B cell (primary cell): ENCODE measurements at regions not wholly inside any gene's neighbourhood (a gene's known extent, or its start where the extent isn't known, plus 50 kb on each side); places are given as distances from the start of the nearest gene placed in this dataset.

Experiments
- ATAC-seq: fragments of 200-7000 bp; cut with Tn5 transposase; one replicate; pipeline ENCODE4 v1.10.0; 2021; ENCODE audit warnings: low read depth, mild to moderate bottlenecking, moderate number of reproducible peaks, moderate library complexity
- CTCF ChIA-PET: fragments of 350-600 bp; sonication (Branson Sonifier 250); formaldehyde crosslinking; loops from one replicate; lab custom pipeline; 2021; ENCODE audit warnings: antibody characterized with exemption, inconsistent platforms; lab: Charles Lee
- POLR2A ChIA-PET: fragments of 350-600 bp; sonication (Branson Sonifier 250); formaldehyde crosslinking; loops from one replicate; lab custom pipeline; 2021; ENCODE audit warnings: antibody characterized with exemption; lab: Charles Lee
- DNase-seq: peaks from one replicate; pipeline ENCODE4 v3.0.0; 2013
- H2AFZ ChIP-seq: 2 replicates; pipeline ENCODE4 v1.6.1; 2012; ENCODE audit warnings: mild to moderate bottlenecking, low read depth, low read length; ENCODE audit not compliant: insufficient read depth, poor library complexity, severe bottlenecking
- H3K27ac ChIP-seq, 2 donors: 1 replicate in 1 of 2; 2 replicates in 1 of 2; pipeline ENCODE4 v1.5.1; 2012 to 2013; ENCODE audit warnings: low read length in 2 of 2, mild to moderate bottlenecking in 2 of 2, moderate library complexity in 1 of 2
- H3K27me3 ChIP-seq, 4 experiments: fragments of 200-600 bp in 1 of 4; sonication (generic) in 1 of 4; replicated peaks in 1 of 4; 1 replicate in 2 of 4; 2 replicates in 2 of 4; pipeline versions ENCODE4 v1.6.1 to v1.7.0; 2013 to 2016; ENCODE audit warnings: low read length in 3 of 4, mild to moderate bottlenecking in 2 of 4, mixed read lengths in 1 of 4, moderate library complexity in 1 of 4; ENCODE audit not compliant: insufficient read depth in 4 of 4, control insufficient read depth in 3 of 4; ENCODE audit errors: control extremely low read depth in 1 of 4
- H3K36me3 ChIP-seq, 2 experiments: replicated peaks in 1 of 2; 1 replicate in 1 of 2; 2 replicates in 1 of 2; pipeline versions ENCODE4 v1.6.1 to v1.7.1; 2013; ENCODE audit warnings: low read length in 1 of 2; ENCODE audit not compliant: insufficient read depth in 2 of 2, control insufficient read depth in 1 of 2; ENCODE audit errors: control extremely low read depth in 1 of 2, extremely low read depth in 1 of 2
- H3K4me1 ChIP-seq, 2 donors: fragments of 200-600 bp in 1 of 2; sonication (generic) in 1 of 2; 1 replicate in 1 of 2; 2 replicates in 1 of 2; pipeline versions ENCODE4 v1.5.1 to v1.6.1; 2013 to 2017; ENCODE audit warnings: low read length in 2 of 2; ENCODE audit not compliant: control insufficient read depth in 2 of 2, insufficient read depth in 2 of 2
- H3K4me2 ChIP-seq: replicated peaks from 2 replicates; pipeline ENCODE3; 2012; ENCODE audit warnings: mild to moderate bottlenecking, low read depth, low read length; ENCODE audit not compliant: poor library complexity, severe bottlenecking
- H3K4me3 ChIP-seq, 5 experiments: fragments of 200-600 bp in 1 of 5; sonication (generic) in 1 of 5; 1 replicate in 3 of 5; 2 replicates in 2 of 5; pipeline versions ENCODE4 v1.5.1 to v1.7.0; 2011 to 2016; ENCODE audit warnings: low read length in 4 of 5, mild to moderate bottlenecking in 4 of 5, low read depth in 2 of 5, control low read depth in 1 of 5, moderate library complexity in 1 of 5; ENCODE audit not compliant: insufficient read depth in 1 of 5; ENCODE audit errors: control extremely low read depth in 1 of 5, extremely low read depth in 1 of 5
- H3K79me2 ChIP-seq: fragments of 200-600 bp; sonication (generic); one replicate; pipeline ENCODE4 v1.6.0; 2016; ENCODE audit warnings: low read length; ENCODE audit not compliant: control insufficient read depth, insufficient read depth
- H3K9ac ChIP-seq: fragments of 200-600 bp; sonication (generic); 2 replicates; pipeline ENCODE4 v1.6.1; 2017; ENCODE audit warnings: mild to moderate bottlenecking, low read length, moderate library complexity
- H3K9me3 ChIP-seq, 3 donors: one replicate each; pipeline versions ENCODE4 v1.6.1 to v1.7.1; 2013; ENCODE audit warnings: low read length in 2 of 3; ENCODE audit not compliant: control insufficient read depth in 2 of 3, insufficient read depth in 1 of 3; ENCODE audit errors: control extremely low read depth in 1 of 3
- H4K20me1 ChIP-seq: 2 replicates; pipeline ENCODE4 v1.6.0; 2012; ENCODE audit warnings: mild to moderate bottlenecking, low read length; ENCODE audit not compliant: insufficient read depth, control insufficient read depth, poor library complexity, severe bottlenecking
- H3K27ac Mint-ChIP-seq: one replicate; pipeline ENCODE4 v1.8.0; 2021; ENCODE audit warnings: mixed read lengths
- H3K27me3 Mint-ChIP-seq: one replicate; pipeline ENCODE4 v1.8.0; 2021; ENCODE audit warnings: mixed read lengths
- H3K4me1 Mint-ChIP-seq: one replicate; pipeline ENCODE4 v1.8.0; 2021; ENCODE audit warnings: mixed read lengths
- H3K4me3 Mint-ChIP-seq: one replicate; pipeline ENCODE4 v1.8.0; 2021; ENCODE audit warnings: mixed read lengths
- H3K9me3 Mint-ChIP-seq: one replicate; pipeline ENCODE4 v1.8.0; 2022; ENCODE audit warnings: mixed read lengths; ENCODE audit not compliant: insufficient read depth
- EZH2 ChIP-seq: IDR thresholded peaks from 2 replicates; pipeline ENCODE4 v1.6.1; 2012; ENCODE audit warnings: borderline replicate concordance, low read depth, mild to moderate bottlenecking, moderate library complexity, low read length; ENCODE audit not compliant: insufficient read depth, poor library complexity, severe bottlenecking
- WGBS: methylation state at CpG from one replicate; pipeline ENCODE4 v1.1.5; 2013; ENCODE audit warnings: missing lambda C conversion rate; ENCODE audit not compliant: insufficient coverage; 5-methylcytosine and 5-hydroxymethylcytosine counted together
- intact Hi-C: fragments of 100-400 bp; cut with micrococcal nuclease; formaldehyde crosslinking; loops from one replicate; pipeline ENCODE4 v1.10.0; 2022
- TF ChIP-seq, protein P1 (sequence below): fragments of 200-600 bp; IDR thresholded peaks from one replicate; pipeline ENCODE4 v1.8.0; 2022; ENCODE audit warnings: antibody characterized with exemption, mild to moderate bottlenecking

- Mint-ChIP-seq H3K9me3 (peaks cover 2% of the 10 kb centered on the region), H3K27ac (no peak overlapping the region), H3K4me1 (peaks cover 9% of the 10 kb centered on the region), H3K4me3 (no peak overlapping the region), H3K27me3 (peaks cover 5% of the 10 kb centered on the region)
- Histone ChIP-seq H2AFZ (no peak overlapping the region), H3K27ac (no peak overlapping the region), H3K4me1 (no peaks in the 10 kb centered on the region), H3K79me2 (no peaks in the 10 kb centered on the region), H3K36me3 (no peaks in the 10 kb centered on the region), H3K9me3 (peaks cover 0 to 16% (median 0%) of the 10 kb centered on the region in 3 donors), H3K9ac (no peak overlapping the region), H3K4me2 (no peak overlapping the region), H4K20me1 (no peaks in the 10 kb centered on the region), H3K4me3 (no peak overlapping the region), H3K27me3 (no peaks in the 10 kb centered on the region)
- ATAC-seq (no peak), DNase-seq (no peak)
- intact Hi-C loops = no loop called here
- WGBS = 100% methylated on average over 1 of the region's 2 CpGs
- CTCF ChIA-PET = no interaction called here
- POLR2A ChIA-PET = no interaction called here
- TF ChIP-seq, protein P1, sequence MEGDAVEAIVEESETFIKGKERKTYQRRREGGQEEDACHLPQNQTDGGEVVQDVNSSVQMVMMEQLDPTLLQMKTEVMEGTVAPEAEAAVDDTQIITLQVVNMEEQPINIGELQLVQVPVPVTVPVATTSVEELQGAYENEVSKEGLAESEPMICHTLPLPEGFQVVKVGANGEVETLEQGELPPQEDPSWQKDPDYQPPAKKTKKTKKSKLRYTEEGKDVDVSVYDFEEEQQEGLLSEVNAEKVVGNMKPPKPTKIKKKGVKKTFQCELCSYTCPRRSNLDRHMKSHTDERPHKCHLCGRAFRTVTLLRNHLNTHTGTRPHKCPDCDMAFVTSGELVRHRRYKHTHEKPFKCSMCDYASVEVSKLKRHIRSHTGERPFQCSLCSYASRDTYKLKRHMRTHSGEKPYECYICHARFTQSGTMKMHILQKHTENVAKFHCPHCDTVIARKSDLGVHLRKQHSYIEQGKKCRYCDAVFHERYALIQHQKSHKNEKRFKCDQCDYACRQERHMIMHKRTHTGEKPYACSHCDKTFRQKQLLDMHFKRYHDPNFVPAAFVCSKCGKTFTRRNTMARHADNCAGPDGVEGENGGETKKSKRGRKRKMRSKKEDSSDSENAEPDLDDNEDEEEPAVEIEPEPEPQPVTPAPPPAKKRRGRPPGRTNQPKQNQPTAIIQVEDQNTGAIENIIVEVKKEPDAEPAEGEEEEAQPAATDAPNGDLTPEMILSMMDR = no peak
- no peak for TF ChIP-seq EZH2
These were observed 223.7 kb upstream of the COPS8 start for GRCh38 chr2:236861944-236862343.

- Histone ChIP-seq H3K9me3 (peaks cover 0 to 17% (median 0%) of the 10 kb centered on the region in 3 donors), H3K4me2 (no peak overlapping the region), H3K27me3 (peaks cover 0 to 2% (median 0%) of the 10 kb centered on the region in 4 experiments), H3K4me1 (no peaks in the 10 kb centered on the region), H3K36me3 (no peaks in the 10 kb centered on the region), H3K4me3 (no peak overlapping the region), H2AFZ (no peak overlapping the region), H4K20me1 (no peaks in the 10 kb centered on the region), H3K79me2 (no peaks in the 10 kb centered on the region), H3K27ac (no peak overlapping the region), H3K9ac (no peak overlapping the region)
- ATAC-seq = no peak
- Mint-ChIP-seq H3K9me3 (peaks cover 2% of the 10 kb centered on the region), H3K27ac (no peak overlapping the region), H3K4me3 (no peak overlapping the region), H3K27me3 (peaks cover 5% of the 10 kb centered on the region), H3K4me1 (peaks cover 9% of the 10 kb centered on the region)
- intact Hi-C loops = no loop called here
- TF ChIP-seq, protein P1 = no peak
- no peak for TF ChIP-seq EZH2
- POLR2A ChIA-PET = no interaction called here
- DNase-seq = no peak
- CTCF ChIA-PET = no interaction called here
- WGBS = 77% methylated on average over 2 of the region's 2 CpGs
These were observed 223.2 kb upstream of the COPS8 start for GRCh38 chr2:236862526-236862925.
